ENCODE measurements at regions not wholly inside any gene's neighbourhood (a gene's known extent, or its start where the extent isn't known, plus 50 kb on each side); places are given as distances from the start of the nearest gene placed in this dataset.

- Mint-ChIP-seq H3K27me3 (peaks cover 0 to 11% (median 0%) of the 10 kb centered on the region in 5 donors), H3K36me3 (no peaks in the 10 kb centered on the region)
- POLR2A ChIA-PET = no interaction called here
These were observed 51.3 kb upstream of the ITPRID1 start for GRCh38 chr7:31462636-31463035.

More at GRCh38 chr7:31462636-31463035, 51.3 kb upstream of the ITPRID1 start:
- Mint-ChIP-seq H3K27ac (no peak overlapping the region), H3K4me1 (no peaks in the 10 kb centered on the region), H3K4me3 (no peak overlapping the region), H3K9me3 (peaks cover 0 to 12% (median 3%) of the 10 kb centered on the region in 9 donors)
- ATAC-seq (no peak), DNase-seq (no peak)
